Suppressor macrophage treated with lipopolysaccharide for 4 hours (primary cell): ENCODE measurements at regions not wholly inside any gene's neighbourhood (a gene's known extent, or its start where the extent isn't known, plus 50 kb on each side); places are given as distances from the start of the nearest gene placed in this dataset.

Experiments
- DNase-seq: peaks from one replicate; pipeline ENCODE4 v3.0.0-alpha.2; 2020

- no peak for DNase-seq
These were observed 54.8 kb upstream of the SOX1 start for GRCh38 chr13:112012016-112012704.

GRCh38 chr13:112012705-112013085 is 54.3 kb upstream of the SOX1 start:
- DNase-seq = no peak

- DNase-seq = no peak
These were observed 53.3 kb upstream of the SOX1 start for GRCh38 chr13:112013665-112014064.

GRCh38 chr13:112014857-112015256 is 52.1 kb upstream of the SOX1 start:
- DNase-seq = no peak
